ENCODE measurements at regions not wholly inside any gene's neighbourhood (a gene's known extent, or its start where the extent isn't known, plus 50 kb on each side); places are given as distances from the start of the nearest gene placed in this dataset.

GRCh38 chr11:28727254-28727653 is 619.1 kb downstream of the METTL15 start:
- no peak for DNase-seq

DNA sequence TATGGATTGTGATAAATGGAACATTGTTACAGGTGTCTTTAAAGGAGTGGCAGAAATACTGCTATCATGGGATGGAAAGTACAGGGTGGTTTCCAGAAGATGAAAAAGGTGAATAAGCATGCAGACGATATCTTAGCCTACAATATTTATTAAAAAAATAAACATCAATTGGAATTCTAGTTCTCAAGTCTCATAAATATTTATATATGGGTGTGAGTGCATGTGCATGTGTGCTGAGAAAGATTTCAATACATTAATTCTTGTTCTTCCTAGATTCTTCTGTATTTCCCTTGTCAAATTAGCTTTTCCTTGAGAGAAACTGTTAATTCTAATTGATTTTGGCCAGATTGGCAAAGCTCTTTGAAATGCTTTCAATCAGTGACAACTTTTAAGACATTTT is 618.2 kb downstream of the METTL15 start:
- no peak for DNase-seq

DNA sequence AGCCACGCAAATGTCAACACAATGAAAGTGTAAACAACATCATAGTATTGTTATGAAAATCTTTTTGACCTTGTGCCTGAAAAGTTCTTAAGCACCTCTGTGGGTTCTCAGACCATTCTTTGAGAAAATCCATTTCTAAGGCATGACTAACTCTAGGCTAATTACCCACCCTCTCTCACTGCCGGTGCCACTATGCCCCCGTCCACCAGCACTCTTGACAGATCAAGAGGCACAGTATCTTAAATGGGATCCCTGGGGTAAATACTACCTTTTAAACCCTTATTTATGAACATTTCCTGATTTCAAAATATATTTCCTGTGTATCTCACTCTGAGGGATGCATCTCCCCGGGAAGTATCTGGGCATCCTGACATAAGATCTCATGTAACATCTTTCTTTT is 607.5 kb downstream of the METTL15 start:
- DNase-seq = no peak

DNA sequence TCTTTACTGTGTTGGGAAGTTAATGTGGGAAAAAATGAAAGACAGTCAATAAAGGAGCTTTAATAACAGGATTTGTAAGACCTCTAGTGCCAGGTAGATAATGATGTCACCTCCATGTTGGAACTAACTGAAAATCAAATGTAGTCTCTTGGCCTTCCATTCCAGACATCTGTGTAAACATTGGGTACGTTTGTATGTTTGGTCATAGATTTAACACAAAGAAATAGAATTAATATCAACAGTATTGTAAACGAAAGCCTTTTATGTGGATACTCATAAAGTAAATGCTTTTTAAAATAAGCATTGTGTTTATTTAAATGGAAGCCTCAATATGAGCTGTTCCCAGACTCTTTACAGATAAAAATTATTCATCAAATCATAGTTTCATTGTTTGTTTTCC is 605.7 kb downstream of the METTL15 start:
- no peak for DNase-seq

GRCh38 chr11:28708075-28708474 is 599.9 kb downstream of the METTL15 start:
- no peak for DNase-seq

- no peak for DNase-seq
These were observed 596.6 kb downstream of the METTL15 start for GRCh38 chr11:28704801-28705200.

DNA sequence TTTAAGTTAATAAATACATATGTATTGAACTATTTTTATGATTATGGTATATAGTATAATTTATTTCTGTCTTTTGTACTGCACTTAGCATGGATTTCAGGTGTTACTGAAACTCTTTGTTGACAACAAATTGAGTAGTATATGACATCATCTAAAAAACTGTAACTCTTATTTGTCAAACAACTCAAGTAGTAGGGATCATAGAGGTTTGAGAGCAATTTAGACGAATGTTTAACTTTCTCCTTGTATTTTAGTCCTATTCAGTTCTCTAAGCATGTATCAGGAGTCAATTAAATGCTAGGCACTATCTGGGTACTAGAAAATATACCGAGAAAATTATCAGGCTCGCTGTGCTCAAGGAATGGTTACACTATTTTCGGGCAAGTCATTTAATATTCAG is 595.2 kb downstream of the METTL15 start:
- no peak for DNase-seq

- DNase-seq = no peak
These were observed 594.7 kb downstream of the METTL15 start for GRCh38 chr11:28702871-28703270.

DNA sequence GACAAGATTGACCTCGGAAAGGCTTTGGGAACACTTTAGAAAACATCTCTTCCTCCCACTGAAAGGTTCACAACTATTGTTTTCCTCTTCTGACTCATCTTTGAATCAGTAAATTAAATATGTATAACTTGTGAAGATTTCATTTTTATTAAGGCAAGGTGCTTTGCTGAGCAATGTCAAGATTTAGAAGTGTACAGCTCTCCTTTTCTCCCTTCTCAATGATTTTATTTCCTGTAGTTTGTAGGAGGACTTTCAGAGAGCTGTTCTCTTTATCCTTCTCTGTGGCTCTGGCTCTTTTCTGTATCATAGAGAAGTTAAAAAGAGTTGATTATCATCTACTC is 594.2 kb downstream of the METTL15 start:
- no peak for DNase-seq

DNA sequence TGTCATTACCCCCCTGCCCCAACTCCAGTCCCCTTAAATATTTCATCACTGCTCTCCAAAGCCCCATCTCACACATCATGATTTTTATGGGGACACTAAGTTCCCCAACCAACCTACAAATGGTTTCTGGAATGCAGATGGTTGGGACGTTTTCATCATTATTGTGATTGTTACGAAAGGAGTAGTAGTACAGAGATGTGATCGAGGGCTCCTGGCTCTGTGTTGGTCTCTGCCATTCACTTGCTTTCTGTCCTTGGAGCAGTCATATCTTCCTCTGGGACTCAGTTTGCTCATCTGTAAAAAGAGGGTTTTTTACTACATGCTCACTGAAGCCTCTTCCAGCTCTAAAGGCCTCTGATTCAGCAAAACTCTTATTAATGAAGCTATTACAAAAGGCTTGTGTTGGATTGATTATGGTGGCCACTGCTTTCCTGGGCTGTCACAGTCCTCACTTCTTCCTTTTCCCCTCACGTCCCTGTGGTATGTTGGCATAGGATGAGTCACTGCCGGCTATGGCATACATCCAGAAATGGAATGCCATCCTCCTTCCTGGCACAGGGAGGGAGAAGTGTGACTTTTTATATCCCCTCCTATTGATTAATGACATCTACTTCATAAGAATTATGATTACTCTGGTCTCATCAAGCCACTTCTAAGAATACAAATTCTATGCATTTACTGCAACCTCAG is 593.7 kb downstream of the METTL15 start:
- no peak for DNase-seq

- no peak for DNase-seq
These were observed 591.5 kb downstream of the METTL15 start for GRCh38 chr11:28699701-28700100.

GRCh38 chr11:28697920-28698827 is 590.0 kb downstream of the METTL15 start:
- DNase-seq = peak in 6 of 14 donors; percentile 2 to 38 (median 3)

DNA sequence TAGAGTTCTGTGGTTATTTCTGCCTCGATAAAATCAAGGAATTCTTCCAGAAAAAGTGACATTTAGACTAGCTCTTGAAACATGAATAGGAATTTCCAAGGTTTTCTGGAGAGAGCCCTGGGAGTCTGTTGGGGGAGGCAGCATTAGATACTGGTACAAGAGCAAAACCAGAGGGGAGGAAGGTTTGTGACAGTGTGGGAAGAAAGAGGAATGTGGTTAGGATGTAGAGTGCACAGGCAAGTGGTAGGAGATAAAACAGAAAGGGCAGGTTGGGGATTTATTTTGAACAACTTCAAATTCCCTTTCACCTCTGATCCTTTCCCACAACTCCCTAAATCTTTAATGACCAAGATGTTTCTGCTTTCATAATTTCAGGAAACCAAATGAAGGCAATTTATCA is 588.4 kb downstream of the METTL15 start:
- DNase-seq = no peak

DNA sequence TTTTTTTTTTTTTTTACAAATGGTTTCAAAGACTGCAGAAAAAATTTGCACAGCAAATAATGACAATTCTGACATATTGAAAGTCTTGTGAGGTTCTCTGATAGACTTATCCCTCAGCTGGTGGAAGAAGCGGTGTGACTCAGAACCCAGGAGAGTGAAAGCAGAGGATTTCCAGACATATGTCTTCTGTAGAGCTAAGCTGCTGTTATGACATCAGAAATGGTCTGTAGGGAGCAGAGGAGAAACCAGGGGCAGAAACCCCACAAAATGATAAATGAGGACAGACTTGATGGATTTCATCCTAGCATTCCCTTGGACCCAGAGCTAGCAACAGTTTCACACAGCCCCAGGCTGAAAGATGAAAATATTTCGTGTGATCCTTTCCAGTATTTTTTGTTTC is 582.6 kb downstream of the METTL15 start:
- no peak for DNase-seq

- DNase-seq = no peak
These were observed 575.9 kb downstream of the METTL15 start for GRCh38 chr11:28684011-28684586.

DNA sequence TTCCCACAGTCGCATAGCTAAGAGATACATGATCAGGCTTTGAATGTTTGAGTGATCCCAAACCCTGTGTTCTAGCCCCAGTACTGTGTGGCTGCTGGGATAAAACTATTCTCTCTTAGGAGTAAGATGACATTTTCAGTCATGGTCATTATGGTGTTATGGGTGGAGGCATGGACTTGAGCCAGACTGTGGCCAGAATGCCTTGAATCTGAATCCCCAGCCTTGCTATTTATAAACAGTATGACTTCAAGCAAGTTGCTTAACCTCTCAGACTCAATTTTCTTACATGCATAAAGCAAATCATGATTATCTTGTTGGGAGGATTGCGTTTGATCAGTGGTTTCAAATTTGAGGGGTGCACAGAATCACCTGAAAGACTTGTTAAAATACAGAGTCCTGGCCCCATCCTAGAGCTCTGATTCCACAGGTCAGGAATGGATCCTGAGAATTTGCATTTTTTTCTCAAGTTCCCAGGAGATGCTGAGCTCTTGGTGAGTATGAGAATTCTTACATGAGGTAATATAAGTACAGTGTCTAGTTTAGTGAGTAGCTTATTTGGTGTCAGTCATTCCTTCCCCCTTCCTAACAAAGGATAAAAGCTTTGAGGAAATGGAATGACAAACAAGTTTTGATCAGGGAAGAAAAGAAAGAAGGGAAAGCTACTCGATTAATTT is 571.7 kb downstream of the METTL15 start:
- no peak for DNase-seq

- no peak for DNase-seq
These were observed 569.5 kb downstream of the METTL15 start for GRCh38 chr11:28677721-28678120.

- DNase-seq = no peak
These were observed 567.0 kb downstream of the METTL15 start for GRCh38 chr11:28675183-28675582.

- no peak for DNase-seq
These were observed 566.4 kb downstream of the METTL15 start for GRCh38 chr11:28674433-28675103.

DNA sequence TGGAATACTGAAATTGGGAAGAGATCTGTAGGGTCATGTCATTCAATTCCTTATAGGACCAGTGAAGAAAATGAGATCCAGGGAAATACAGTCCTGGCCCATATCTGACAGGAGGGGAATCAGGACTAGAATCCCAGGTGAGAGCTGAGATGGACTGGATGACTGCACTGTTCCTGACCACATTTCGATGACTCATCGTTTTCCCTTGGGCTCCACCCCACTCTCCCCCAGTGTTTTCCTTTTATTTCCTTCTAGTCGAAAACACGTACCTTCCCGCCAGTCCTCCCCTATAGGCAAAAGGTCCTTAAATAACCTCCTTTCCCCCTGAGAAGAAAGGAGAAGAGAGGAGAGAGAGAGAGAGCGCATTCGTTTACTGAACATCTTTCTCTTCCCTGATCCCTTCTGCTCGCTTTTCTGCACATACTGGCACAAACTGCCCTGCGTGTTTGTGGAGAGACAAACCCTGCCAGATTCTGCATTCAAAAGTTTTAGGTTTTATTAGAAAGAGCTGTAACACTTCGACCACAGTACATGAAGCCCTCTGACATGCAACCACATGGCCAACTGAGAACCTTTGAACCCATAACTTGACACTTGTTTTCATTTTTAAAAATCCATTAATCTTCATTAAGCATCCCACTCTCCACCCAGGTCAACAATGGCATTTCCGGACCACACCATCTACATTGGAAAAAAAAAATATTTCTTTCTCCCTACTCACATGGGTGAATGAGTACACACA is 565.7 kb downstream of the METTL15 start:
- no peak for DNase-seq

DNA sequence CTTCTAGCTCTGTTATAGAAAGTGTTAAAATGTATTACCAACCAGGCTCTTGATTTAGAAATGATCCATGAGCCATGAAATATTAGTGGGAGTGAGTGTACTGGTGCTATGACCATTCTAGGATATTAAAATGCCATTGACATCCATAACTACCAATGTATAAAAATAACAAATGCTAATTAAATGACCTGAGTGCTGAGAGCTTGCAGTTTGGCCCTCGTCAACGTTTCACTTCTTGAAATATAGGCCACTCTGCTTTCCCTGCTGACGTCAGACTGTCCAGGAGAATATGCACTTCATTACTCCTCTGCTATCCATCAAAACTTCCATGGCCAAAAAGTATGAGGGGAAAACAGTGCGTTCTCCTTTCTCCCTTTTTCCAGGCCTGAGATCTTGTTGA is 563.1 kb downstream of the METTL15 start:
- no peak for DNase-seq

DNA sequence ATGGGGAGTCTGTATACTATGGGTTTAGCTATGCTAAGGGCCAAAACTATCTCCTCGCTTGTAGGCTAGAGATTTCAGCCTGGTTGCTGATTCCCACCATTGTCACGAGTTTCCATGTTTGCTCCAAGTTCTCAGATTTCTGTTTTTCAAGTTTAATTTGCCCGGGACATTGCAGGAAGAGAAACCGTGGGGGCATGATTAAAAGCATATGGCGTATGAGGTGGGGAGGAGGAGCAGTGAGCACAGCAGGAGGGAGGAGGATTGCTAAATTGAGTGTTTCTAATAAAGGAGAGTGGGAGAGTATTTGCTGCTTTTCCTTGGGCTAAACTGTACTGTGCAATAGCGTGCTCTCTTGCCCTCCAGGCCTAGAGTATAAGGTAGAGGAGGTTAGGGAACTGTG is 558.4 kb downstream of the METTL15 start:
- DNase-seq = no peak

All from C1 segment of cervical spinal cord (tissue), 14 donors.